ENCODE measurements at regions not wholly inside any gene's neighbourhood (a gene's known extent, or its start where the extent isn't known, plus 50 kb on each side); places are given as distances from the start of the nearest gene placed in this dataset.

DNA sequence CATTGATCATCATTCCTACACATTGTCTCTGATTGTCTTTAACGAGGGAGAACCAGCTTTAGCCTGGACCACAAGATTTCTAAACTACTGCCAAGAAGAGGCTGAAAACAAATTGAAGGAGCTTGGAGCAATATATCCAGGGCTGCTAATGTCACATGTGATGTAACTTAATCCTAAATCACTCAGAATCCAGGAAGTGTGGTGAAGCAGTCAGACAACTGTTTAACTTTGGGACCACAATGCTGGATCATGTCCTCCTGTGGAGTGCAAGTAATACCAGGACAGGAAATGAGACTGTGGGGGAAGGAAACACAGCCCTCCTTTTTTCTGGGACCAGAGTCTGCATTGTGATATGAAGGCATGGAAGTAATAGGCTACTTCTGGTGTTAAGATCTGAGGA lies 430.2 kb downstream of the KCTD12 start:
- no peak overlapping the region for H3K9ac ChIP-seq (ENCODE audit: low read depth in 1 of 2, low read length in 2 of 2)
- peaks cover 0 to 2% of the 10 kb centered on the region in 2 donors for H3K9me3 ChIP-seq (ENCODE audit: control insufficient read depth in 2 of 2, low read length in 2 of 2)
- no peaks in the 10 kb centered on the region for H3K27me3 ChIP-seq (ENCODE audit: control insufficient read depth in 2 of 2, insufficient read depth in 2 of 2, low read length in 2 of 2)
- no peak overlapping the region for H3K27ac ChIP-seq (ENCODE audit: low read depth in 2 of 2, low read length in 2 of 2)
- H3K36me3 ChIP-seq (ENCODE audit: control insufficient read depth in 2 of 2, insufficient read depth in 2 of 2, low read length in 2 of 2): no peaks in the 10 kb centered on the region
- no peaks in the 10 kb centered on the region for H3K4me1 ChIP-seq (ENCODE audit: control insufficient read depth in 2 of 2, insufficient read depth in 2 of 2, low read length in 2 of 2)
- H3K4me3 ChIP-seq (ENCODE audit: low read length in 2 of 2): no peak overlapping the region

DNA sequence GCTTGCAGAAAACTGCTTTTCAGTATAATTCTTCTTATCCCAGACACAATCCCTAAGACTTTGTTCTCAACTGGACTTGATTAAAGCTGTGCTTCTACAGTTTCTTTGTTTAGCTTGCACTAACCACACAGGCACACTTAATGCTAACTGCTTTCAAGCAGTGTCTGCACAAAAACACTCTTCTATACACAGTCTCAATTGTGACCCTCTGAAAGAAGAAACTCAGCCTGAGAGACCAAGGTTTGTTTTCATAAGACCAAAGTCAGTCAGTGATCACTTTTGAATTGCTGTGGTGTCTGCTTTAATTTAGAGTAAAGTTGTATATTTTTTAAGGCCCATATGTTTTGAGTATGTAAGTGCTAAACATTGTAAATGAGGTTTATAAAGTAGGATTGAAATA lies 431.2 kb downstream of the KCTD12 start:
- Histone ChIP-seq H3K27ac (ENCODE audit: low read depth in 2 of 2, low read length in 2 of 2) (no peak overlapping the region), H3K27me3 (ENCODE audit: control insufficient read depth in 2 of 2, insufficient read depth in 2 of 2, low read length in 2 of 2) (no peaks in the 10 kb centered on the region), H3K4me1 (ENCODE audit: control insufficient read depth in 2 of 2, insufficient read depth in 2 of 2, low read length in 2 of 2) (no peaks in the 10 kb centered on the region), H3K9me3 (ENCODE audit: control insufficient read depth in 2 of 2, low read length in 2 of 2) (peaks cover 0 to 2% of the 10 kb centered on the region in 2 donors), H3K36me3 (ENCODE audit: control insufficient read depth in 2 of 2, insufficient read depth in 2 of 2, low read length in 2 of 2) (no peaks in the 10 kb centered on the region), H3K9ac (ENCODE audit: low read depth in 1 of 2, low read length in 2 of 2) (no peak overlapping the region), H3K4me3 (ENCODE audit: low read length in 2 of 2) (no peak overlapping the region)

DNA sequence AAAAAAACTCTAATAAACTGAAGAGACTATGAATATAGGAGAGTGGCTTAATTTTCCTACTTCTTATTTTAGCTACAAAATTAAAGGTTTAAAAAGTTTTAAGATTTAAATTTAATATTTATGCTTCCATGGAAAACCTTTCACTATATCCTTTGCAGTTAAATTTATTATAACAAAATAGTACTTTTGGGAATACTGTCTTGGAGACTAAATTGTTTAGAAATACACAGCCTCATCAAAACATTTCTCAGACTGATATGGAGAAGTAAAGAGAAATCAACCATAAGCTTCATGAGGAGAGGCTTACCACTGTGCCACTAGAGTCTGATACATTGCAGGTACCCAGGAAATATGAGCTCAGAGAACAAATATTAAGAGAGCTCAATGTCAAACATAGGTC lies 436.5 kb downstream of the KCTD12 start:
- Histone ChIP-seq H3K9me3 (ENCODE audit: control insufficient read depth in 2 of 2, low read length in 2 of 2) (peaks cover 0 to 2% of the 10 kb centered on the region in 2 donors), H3K9ac (ENCODE audit: low read depth in 1 of 2, low read length in 2 of 2) (no peak overlapping the region), H3K36me3 (ENCODE audit: control insufficient read depth in 2 of 2, insufficient read depth in 2 of 2, low read length in 2 of 2) (no peaks in the 10 kb centered on the region), H3K4me3 (ENCODE audit: low read length in 2 of 2) (no peak overlapping the region), H3K27ac (ENCODE audit: low read depth in 2 of 2, low read length in 2 of 2) (no peak overlapping the region), H3K4me1 (ENCODE audit: control insufficient read depth in 2 of 2, insufficient read depth in 2 of 2, low read length in 2 of 2) (no peaks in the 10 kb centered on the region), H3K27me3 (ENCODE audit: control insufficient read depth in 2 of 2, insufficient read depth in 2 of 2, low read length in 2 of 2) (no peaks in the 10 kb centered on the region)

DNA sequence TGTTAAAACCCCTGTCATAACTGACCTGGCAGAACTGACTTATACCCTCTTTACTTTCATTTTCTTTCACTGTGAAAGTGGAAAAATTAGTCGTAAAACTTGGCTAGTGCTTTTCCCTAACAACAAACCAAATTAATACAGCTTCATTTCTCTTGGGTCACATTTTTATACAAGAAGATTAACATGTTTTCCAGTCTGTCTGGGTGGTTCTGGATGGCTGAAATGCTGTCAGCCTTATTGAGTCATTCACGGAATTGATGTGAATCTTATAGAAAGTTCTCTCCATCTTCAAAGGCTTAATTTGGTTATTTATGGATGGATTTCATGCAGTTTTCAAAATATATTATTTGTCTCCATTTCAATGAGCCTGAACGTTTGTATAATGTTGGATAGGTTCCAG lies 440.0 kb downstream of the KCTD12 start:
- Histone ChIP-seq H3K4me3 (ENCODE audit: low read length in 2 of 2) (no peak overlapping the region), H3K9ac (ENCODE audit: low read depth in 1 of 2, low read length in 2 of 2) (no peak overlapping the region), H3K36me3 (ENCODE audit: control insufficient read depth in 2 of 2, insufficient read depth in 2 of 2, low read length in 2 of 2) (no peaks in the 10 kb centered on the region), H3K9me3 (ENCODE audit: control insufficient read depth in 2 of 2, low read length in 2 of 2) (no peaks in the 10 kb centered on the region), H3K4me1 (ENCODE audit: control insufficient read depth in 2 of 2, insufficient read depth in 2 of 2, low read length in 2 of 2) (no peaks in the 10 kb centered on the region), H3K27ac (ENCODE audit: low read depth in 2 of 2, low read length in 2 of 2) (no peak overlapping the region), H3K27me3 (ENCODE audit: control insufficient read depth in 2 of 2, insufficient read depth in 2 of 2, low read length in 2 of 2) (no peaks in the 10 kb centered on the region)

DNA sequence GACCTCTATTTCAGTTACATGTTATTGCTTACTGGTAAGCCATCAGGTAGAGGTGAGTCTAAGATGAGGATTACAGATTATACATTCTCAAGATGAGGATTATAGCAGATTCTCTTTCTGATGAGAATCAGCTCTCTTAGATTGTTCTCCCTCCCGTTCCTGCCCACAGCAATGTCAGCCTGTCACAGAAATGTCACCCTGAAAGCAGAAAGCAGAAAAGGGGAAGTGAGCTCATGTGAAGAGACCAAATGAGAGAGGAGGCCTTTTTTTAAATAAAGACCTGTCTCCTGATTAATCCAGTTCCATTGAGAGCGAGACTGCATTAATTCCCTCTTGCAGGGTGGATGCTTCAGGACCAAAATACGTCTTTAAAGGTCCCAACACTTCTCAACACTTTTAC lies 445.6 kb downstream of the KCTD12 start:
- H3K4me1 ChIP-seq (ENCODE audit: control insufficient read depth in 2 of 2, insufficient read depth in 2 of 2, low read length in 2 of 2): no peaks in the 10 kb centered on the region
- no peak overlapping the region for H3K4me3 ChIP-seq (ENCODE audit: low read length in 2 of 2)
- no peaks in the 10 kb centered on the region for H3K9me3 ChIP-seq (ENCODE audit: control insufficient read depth in 2 of 2, low read length in 2 of 2)
- H3K9ac ChIP-seq (ENCODE audit: low read depth in 1 of 2, low read length in 2 of 2): no peak overlapping the region
- H3K27ac ChIP-seq (ENCODE audit: low read depth in 2 of 2, low read length in 2 of 2): no peak overlapping the region
- no peaks in the 10 kb centered on the region for H3K36me3 ChIP-seq (ENCODE audit: control insufficient read depth in 2 of 2, insufficient read depth in 2 of 2, low read length in 2 of 2)
- no peaks in the 10 kb centered on the region for H3K27me3 ChIP-seq (ENCODE audit: control insufficient read depth in 2 of 2, insufficient read depth in 2 of 2, low read length in 2 of 2)

DNA sequence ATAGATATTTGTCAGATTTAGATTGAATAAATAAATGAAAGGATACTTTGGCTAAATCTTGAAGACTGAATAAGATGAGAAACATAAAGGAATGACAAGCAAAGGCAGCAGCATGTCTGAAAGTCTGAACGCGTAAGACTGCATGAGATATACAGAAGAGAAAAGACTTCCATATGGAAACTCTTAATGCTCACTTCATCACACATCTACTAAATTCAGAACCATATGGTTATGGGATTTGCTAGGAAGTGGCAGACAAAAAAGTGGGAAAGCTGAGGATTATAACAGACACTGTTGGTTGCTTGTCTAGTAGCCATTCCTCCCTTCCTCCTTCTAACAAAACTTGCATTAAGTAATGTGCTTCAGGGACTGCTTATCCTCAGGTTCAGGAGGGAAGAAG lies 446.7 kb downstream of the KCTD12 start:
- Histone ChIP-seq H3K4me3 (ENCODE audit: low read length in 2 of 2) (no peak overlapping the region), H3K36me3 (ENCODE audit: control insufficient read depth in 2 of 2, insufficient read depth in 2 of 2, low read length in 2 of 2) (no peaks in the 10 kb centered on the region), H3K4me1 (ENCODE audit: control insufficient read depth in 2 of 2, insufficient read depth in 2 of 2, low read length in 2 of 2) (no peaks in the 10 kb centered on the region), H3K27ac (ENCODE audit: low read depth in 2 of 2, low read length in 2 of 2) (no peak overlapping the region), H3K9me3 (ENCODE audit: control insufficient read depth in 2 of 2, low read length in 2 of 2) (no peaks in the 10 kb centered on the region), H3K27me3 (ENCODE audit: control insufficient read depth in 2 of 2, insufficient read depth in 2 of 2, low read length in 2 of 2) (no peaks in the 10 kb centered on the region), H3K9ac (ENCODE audit: low read depth in 1 of 2, low read length in 2 of 2) (no peak overlapping the region)

DNA sequence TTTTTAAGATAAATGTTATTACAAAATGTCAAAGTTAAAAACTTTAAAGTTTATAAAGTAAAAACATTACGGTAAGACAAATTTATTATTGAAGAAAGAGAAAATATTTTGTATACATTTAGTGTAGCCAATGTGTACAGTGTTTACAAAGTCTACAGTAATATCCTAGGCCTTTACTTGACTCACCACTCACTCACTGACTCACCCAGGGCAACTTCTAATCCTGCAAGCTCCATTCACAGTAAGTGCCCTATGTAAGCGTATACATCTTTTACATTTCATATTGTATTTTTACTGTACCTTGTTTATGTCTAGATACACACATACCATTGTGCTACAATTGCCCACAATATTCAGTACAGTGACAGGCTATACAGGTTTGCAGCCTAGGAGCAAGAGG lies 448.2 kb downstream of the KCTD12 start:
- Histone ChIP-seq H3K27ac (ENCODE audit: low read depth in 2 of 2, low read length in 2 of 2) (no peak overlapping the region), H3K4me3 (ENCODE audit: low read length in 2 of 2) (no peak overlapping the region), H3K9ac (ENCODE audit: low read depth in 1 of 2, low read length in 2 of 2) (no peak overlapping the region), H3K36me3 (ENCODE audit: control insufficient read depth in 2 of 2, insufficient read depth in 2 of 2, low read length in 2 of 2) (no peaks in the 10 kb centered on the region), H3K4me1 (ENCODE audit: control insufficient read depth in 2 of 2, insufficient read depth in 2 of 2, low read length in 2 of 2) (no peaks in the 10 kb centered on the region), H3K9me3 (ENCODE audit: control insufficient read depth in 2 of 2, low read length in 2 of 2) (no peaks in the 10 kb centered on the region), H3K27me3 (ENCODE audit: control insufficient read depth in 2 of 2, insufficient read depth in 2 of 2, low read length in 2 of 2) (no peaks in the 10 kb centered on the region)

DNA sequence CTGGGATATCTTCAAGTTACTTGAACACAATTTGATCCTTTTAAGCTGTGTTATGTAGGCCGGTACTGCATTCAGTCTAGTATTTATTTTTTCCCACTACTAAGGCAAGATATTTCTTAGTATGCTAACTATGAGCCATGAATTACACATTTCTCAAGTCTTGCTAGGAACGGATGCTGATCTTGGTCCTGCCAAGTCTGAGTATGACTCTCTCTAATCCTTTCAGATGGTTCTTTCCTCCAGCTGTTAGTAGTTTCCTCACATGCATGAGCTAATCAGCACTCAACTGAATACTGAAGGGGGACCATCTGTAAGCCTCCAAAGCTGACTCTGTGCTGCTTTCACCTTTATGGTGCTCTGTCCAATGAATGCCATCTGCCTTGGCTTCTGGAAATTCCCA lies 460.3 kb downstream of the KCTD12 start:
- H3K27ac ChIP-seq (ENCODE audit: low read depth in 2 of 2, low read length in 2 of 2): no peak overlapping the region
- H3K9me3 ChIP-seq (ENCODE audit: control insufficient read depth in 2 of 2, low read length in 2 of 2): no peaks in the 10 kb centered on the region
- no peak overlapping the region for H3K4me3 ChIP-seq (ENCODE audit: low read length in 2 of 2)
- no peaks in the 10 kb centered on the region for H3K4me1 ChIP-seq (ENCODE audit: control insufficient read depth in 2 of 2, insufficient read depth in 2 of 2, low read length in 2 of 2)
- H3K27me3 ChIP-seq (ENCODE audit: control insufficient read depth in 2 of 2, insufficient read depth in 2 of 2, low read length in 2 of 2): no peaks in the 10 kb centered on the region
- H3K36me3 ChIP-seq (ENCODE audit: control insufficient read depth in 2 of 2, insufficient read depth in 2 of 2, low read length in 2 of 2): no peaks in the 10 kb centered on the region
- H3K9ac ChIP-seq (ENCODE audit: low read depth in 1 of 2, low read length in 2 of 2): no peak overlapping the region

DNA sequence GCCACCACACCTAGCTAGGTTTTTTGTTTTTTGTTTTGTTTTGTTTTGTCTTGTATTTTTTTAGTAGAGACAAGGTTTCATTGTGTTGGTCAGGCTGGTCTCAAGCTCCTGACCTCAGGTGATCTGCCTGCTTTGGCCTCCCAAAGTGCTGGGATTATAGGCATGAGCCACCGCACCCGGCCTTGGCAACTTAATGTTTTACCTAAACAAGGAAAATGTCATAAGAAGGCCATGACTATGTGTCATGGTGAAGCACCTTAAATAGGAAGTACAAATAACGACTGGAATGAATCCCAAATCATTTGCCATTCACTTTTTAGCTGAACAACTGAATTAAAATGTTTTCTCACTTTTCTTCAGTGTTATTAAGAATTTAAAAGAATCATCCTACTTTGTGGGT lies 465.2 kb downstream of the KCTD12 start:
- Histone ChIP-seq H3K9me3 (ENCODE audit: control insufficient read depth in 2 of 2, low read length in 2 of 2) (no peaks in the 10 kb centered on the region), H3K9ac (ENCODE audit: low read depth in 1 of 2, low read length in 2 of 2) (no peak overlapping the region), H3K27me3 (ENCODE audit: control insufficient read depth in 2 of 2, insufficient read depth in 2 of 2, low read length in 2 of 2) (no peaks in the 10 kb centered on the region), H3K4me1 (ENCODE audit: control insufficient read depth in 2 of 2, insufficient read depth in 2 of 2, low read length in 2 of 2) (no peaks in the 10 kb centered on the region), H3K4me3 (ENCODE audit: low read length in 2 of 2) (no peak overlapping the region), H3K27ac (ENCODE audit: low read depth in 2 of 2, low read length in 2 of 2) (no peak overlapping the region), H3K36me3 (ENCODE audit: control insufficient read depth in 2 of 2, insufficient read depth in 2 of 2, low read length in 2 of 2) (no peaks in the 10 kb centered on the region)

DNA sequence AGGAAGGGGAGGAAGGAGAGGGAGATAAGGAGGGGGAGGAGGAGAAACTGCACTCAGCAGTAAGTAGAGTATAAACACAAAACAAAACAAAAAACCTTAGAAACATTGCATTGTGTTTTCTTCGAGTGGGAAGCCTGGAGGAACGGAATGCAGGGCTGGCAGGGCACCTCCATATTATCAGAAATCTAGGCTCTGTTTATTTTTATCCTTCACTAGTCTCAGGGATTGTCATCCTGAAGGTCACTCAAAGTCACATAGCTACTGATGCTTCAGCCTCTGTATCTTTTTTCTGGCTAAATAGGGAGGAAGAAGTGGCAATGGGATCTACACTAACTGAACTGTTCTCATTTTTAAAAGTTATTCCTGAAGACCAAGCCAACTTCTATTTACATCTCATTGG lies 467.8 kb downstream of the KCTD12 start:
- no peak overlapping the region for H3K4me3 ChIP-seq (ENCODE audit: low read length in 2 of 2)
- no peaks in the 10 kb centered on the region for H3K4me1 ChIP-seq (ENCODE audit: control insufficient read depth in 2 of 2, insufficient read depth in 2 of 2, low read length in 2 of 2)
- H3K27ac ChIP-seq (ENCODE audit: low read depth in 2 of 2, low read length in 2 of 2): no peak overlapping the region
- no peak overlapping the region for H3K9ac ChIP-seq (ENCODE audit: low read depth in 1 of 2, low read length in 2 of 2)
- H3K27me3 ChIP-seq (ENCODE audit: control insufficient read depth in 2 of 2, insufficient read depth in 2 of 2, low read length in 2 of 2): no peaks in the 10 kb centered on the region
- H3K36me3 ChIP-seq (ENCODE audit: control insufficient read depth in 2 of 2, insufficient read depth in 2 of 2, low read length in 2 of 2): no peaks in the 10 kb centered on the region
- no peaks in the 10 kb centered on the region for H3K9me3 ChIP-seq (ENCODE audit: control insufficient read depth in 2 of 2, low read length in 2 of 2)

DNA sequence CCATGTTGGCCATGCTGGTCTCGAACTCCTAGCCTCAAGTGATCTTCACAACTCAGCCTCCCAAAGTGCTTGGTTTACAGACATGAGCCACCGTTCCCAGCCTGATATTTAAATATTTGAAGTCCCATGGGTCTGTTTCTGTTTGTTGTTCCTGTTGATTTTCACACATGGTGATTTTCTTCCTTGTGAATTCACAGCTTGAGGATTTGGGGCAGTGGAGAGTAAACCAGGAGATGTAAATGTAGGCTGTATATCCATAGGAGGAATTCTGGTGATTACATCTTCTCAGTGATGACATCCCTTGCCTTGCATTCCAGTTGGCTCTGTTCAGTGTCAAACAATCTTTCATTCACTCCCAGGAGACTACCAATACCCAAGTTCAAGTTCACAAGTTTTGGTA lies 471.9 kb downstream of the KCTD12 start:
- no peak overlapping the region for H3K27ac ChIP-seq (ENCODE audit: low read depth in 2 of 2, low read length in 2 of 2)
- H3K36me3 ChIP-seq (ENCODE audit: control insufficient read depth in 2 of 2, insufficient read depth in 2 of 2, low read length in 2 of 2): no peaks in the 10 kb centered on the region
- H3K27me3 ChIP-seq (ENCODE audit: control insufficient read depth in 2 of 2, insufficient read depth in 2 of 2, low read length in 2 of 2): no peaks in the 10 kb centered on the region
- no peaks in the 10 kb centered on the region for H3K4me1 ChIP-seq (ENCODE audit: control insufficient read depth in 2 of 2, insufficient read depth in 2 of 2, low read length in 2 of 2)
- no peak overlapping the region for H3K4me3 ChIP-seq (ENCODE audit: low read length in 2 of 2)
- H3K9ac ChIP-seq (ENCODE audit: low read depth in 1 of 2, low read length in 2 of 2): no peak overlapping the region
- no peaks in the 10 kb centered on the region for H3K9me3 ChIP-seq (ENCODE audit: control insufficient read depth in 2 of 2, low read length in 2 of 2)
